ENCODE measurements at regions not wholly inside any gene's neighbourhood (a gene's known extent, or its start where the extent isn't known, plus 50 kb on each side); places are given as distances from the start of the nearest gene placed in this dataset.

- TF ChIP-seq CTCF (conservative IDR thresholded peaks at IDR 0.05; ENCODE audit: low read depth, low read length) (no peak), CEBPB (IDR thresholded peaks at IDR 0.05; ENCODE audit: low read depth, low read length) (no peak), POLR2A (IDR thresholded peaks at IDR 0.05; ENCODE audit: low read depth, low read length) (no peak), FOS (IDR thresholded peaks at IDR 0.05; ENCODE audit: low read depth, low read length) (no peak), RAD21 (IDR thresholded peaks at IDR 0.05; ENCODE audit: low read length) (no peak), SMC3 (IDR thresholded peaks at IDR 0.05; ENCODE audit: low read depth, low read length) (no peak), BHLHE40 (IDR thresholded peaks at IDR 0.05; ENCODE audit: low read depth, low read length) (no peak), RCOR1 (IDR thresholded peaks at IDR 0.05; ENCODE audit: insufficient replicate concordance, low read length) (no peak), MAFK (IDR thresholded peaks at IDR 0.05; ENCODE audit: low read depth, low read length) (no peak), MAZ (IDR thresholded peaks at IDR 0.05; ENCODE audit: borderline replicate concordance, low read depth, low read length) (no peak), RFX5 (IDR thresholded peaks at IDR 0.05; ENCODE audit: low read depth, low read length) (no peak), ELK1 (IDR thresholded peaks at IDR 0.05; ENCODE audit: borderline replicate concordance, low read depth, low read length) (no peak)
- TF ChIP-seq, protein P1, sequence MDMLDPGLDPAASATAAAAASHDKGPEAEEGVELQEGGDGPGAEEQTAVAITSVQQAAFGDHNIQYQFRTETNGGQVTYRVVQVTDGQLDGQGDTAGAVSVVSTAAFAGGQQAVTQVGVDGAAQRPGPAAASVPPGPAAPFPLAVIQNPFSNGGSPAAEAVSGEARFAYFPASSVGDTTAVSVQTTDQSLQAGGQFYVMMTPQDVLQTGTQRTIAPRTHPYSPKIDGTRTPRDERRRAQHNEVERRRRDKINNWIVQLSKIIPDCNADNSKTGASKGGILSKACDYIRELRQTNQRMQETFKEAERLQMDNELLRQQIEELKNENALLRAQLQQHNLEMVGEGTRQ (IDR thresholded peaks at IDR 0.05; ENCODE audit: low read depth, low read length) = no peak
These were observed 462.8 kb downstream of the FAM181B start for GRCh38 chr11:82270870-82271269.
